GM12878 (cell line): ENCODE measurements at regions not wholly inside any gene's neighbourhood (a gene's known extent, or its start where the extent isn't known, plus 50 kb on each side); places are given as distances from the start of the nearest gene placed in this dataset.

Experiments used
- CTCF ChIP-seq, 3 experiments: IDR thresholded peaks in 2 of 3; conservative IDR thresholded peaks in 1 of 3; 2 replicates each; pipeline ENCODE4 v1.5.1; 2011; ENCODE audit warnings: low read depth in 3 of 3, low read length in 3 of 3, mild to moderate bottlenecking in 3 of 3, control low read depth in 2 of 3, moderate library complexity in 2 of 3, inconsistent platforms in 1 of 3, mixed read lengths in 1 of 3; ENCODE audit not compliant: control insufficient read depth in 2 of 3, insufficient read depth in 1 of 3; ENCODE audit errors: extremely low read depth in 1 of 3
- ELK1 ChIP-seq: IDR thresholded peaks from 2 replicates; pipeline ENCODE4 v1.6.1; 2012; ENCODE audit warnings: low read depth, low read length, improper control_type of control experiment
- FOXK2 ChIP-seq: fragments of 450-650 bp; IDR thresholded peaks from 2 replicates; pipeline ENCODE4 v1.6.1; 2017; ENCODE audit warnings: mild to moderate bottlenecking, moderate library complexity
- HDAC6 ChIP-seq: fragments of 200-600 bp; sonication (generic); IDR thresholded peaks from one replicate; pipeline ENCODE4 v1.8.0; 2017; ENCODE audit warnings: antibody characterized with exemption; ENCODE audit not compliant: unreplicated experiment
- MTA2 ChIP-seq: fragments of 450-650 bp; IDR thresholded peaks from 2 replicates; pipeline ENCODE4 v1.6.1; 2016; ENCODE audit warnings: low read depth, mild to moderate bottlenecking, moderate library complexity
- POLR2A ChIP-seq: IDR thresholded peaks from 2 replicates; pipeline ENCODE4 v1.6.1; 2011; ENCODE audit warnings: low read depth, mild to moderate bottlenecking, low read length
- POLR2AphosphoS2 ChIP-seq: IDR thresholded peaks from 2 replicates; pipeline ENCODE4 v1.6.1; 2011; ENCODE audit warnings: low read depth, mild to moderate bottlenecking, low read length, improper control_type of control experiment, moderate library complexity
- POLR2AphosphoS5 ChIP-seq: IDR thresholded peaks from 2 replicates; pipeline ENCODE4 v1.6.1; 2011; ENCODE audit warnings: mild to moderate bottlenecking, low read length, inconsistent platforms
- RFX5 ChIP-seq: IDR thresholded peaks from 2 replicates; pipeline ENCODE4 v1.6.1; 2011; ENCODE audit warnings: low read depth, low read length, improper control_type of control experiment
- TAF1 ChIP-seq: IDR thresholded peaks from 2 replicates; pipeline ENCODE4 v1.6.1; 2011; ENCODE audit warnings: mild to moderate bottlenecking, low read depth, low read length, borderline replicate concordance
- ZNF207 ChIP-seq: fragments of 450-650 bp; IDR thresholded peaks from 2 replicates; pipeline ENCODE4 v1.6.1; 2014; ENCODE audit warnings: antibody characterized with exemption, mild to moderate bottlenecking, borderline replicate concordance

- TF ChIP-seq CTCF (IDR thresholded peaks at IDR 0.05 in 2 of 3, conservative IDR thresholded peaks at IDR 0.05 in 1 of 3; ENCODE audit: control insufficient read depth in 2 of 3, extremely low read depth in 1 of 3, insufficient read depth in 1 of 3, low read depth in 3 of 3, low read length in 3 of 3) (no peak), POLR2AphosphoS5 (no peak), MTA2 (no peak), POLR2AphosphoS2 (no peak), POLR2A (no peak), FOXK2 (no peak), TAF1 (no peak), ELK1 (no peak), RFX5 (no peak), ZNF207 (no peak), HDAC6 (no peak)
Measured at GRCh38 chr17:77569846-77570564, 388.5 kb upstream of the TNRC6C start.
